Ovary (tissue), 7 donors: ENCODE measurements at regions not wholly inside any gene's neighbourhood (a gene's known extent, or its start where the extent isn't known, plus 50 kb on each side); places are given as distances from the start of the nearest gene placed in this dataset.

Experiments used
- DNase-seq, 5 donors: peaks; one replicate each; pipeline ENCODE4 v3.0.0-alpha.2; 2019 to 2020
- H3K27ac ChIP-seq, 2 donors: fragments of 200-600 bp; one replicate each; pipeline versions ENCODE4 v1.5.1 to v1.8.0; 2019 to 2022
- H3K27me3 ChIP-seq: fragments of 200-600 bp; one replicate; pipeline ENCODE4 v1.8.0; 2022
- H3K36me3 ChIP-seq: fragments of 200-600 bp; sonication (generic); one replicate; pipeline ENCODE4 v1.5.1; 2019
- H3K4me1 ChIP-seq: one replicate; pipeline ENCODE4 v1.8.1; 2013; ENCODE audit warnings: mild to moderate bottlenecking, moderate library complexity; ENCODE audit not compliant: insufficient read depth
- H3K4me3 ChIP-seq: fragments of 200-600 bp; sonication (generic); one replicate; pipeline ENCODE4 v1.5.1; 2017
- H3K9me3 ChIP-seq, 2 donors: fragments of 200-600 bp in 1 of 2; sonication (generic) in 1 of 2; one replicate each; pipeline versions ENCODE4 v1.5.1 to v1.8.1; 2013 to 2019; ENCODE audit warnings: mild to moderate bottlenecking in 1 of 2, moderate library complexity in 1 of 2
- EP300 ChIP-seq: sonication (generic); formaldehyde crosslinking; IDR thresholded peaks from one replicate; pipeline ENCODE4 v1.6.1; 2017; ENCODE audit warnings: antibody characterized with exemption
- POLR2A ChIP-seq: fragments of 450-650 bp; IDR thresholded peaks from one replicate; pipeline ENCODE4 v1.6.1; 2017; ENCODE audit warnings: antibody characterized with exemption, mild to moderate bottlenecking, moderate library complexity
- WGBS, 3 donors: extraction: QIAGEN DNeasy Blood & Tissue Kit in 1 of 3; methylation state at CpG; one replicate each; pipeline versions ENCODE4 v1.1.5 to v1.1.7; 2013 to 2017; 5-methylcytosine and 5-hydroxymethylcytosine counted together
- intact Hi-C, 4 donors: fragments of 100-400 bp; cut with DNase I; formaldehyde crosslinking; loops; one replicate each; pipeline versions ENCODE4 v1.11.0 to v1.15.1; 2022 to 2023
- TF ChIP-seq, protein P1 (sequence below), 3 donors: fragments of 450-650 bp in 2 of 3; fragments of 200-600 bp in 1 of 3; IDR thresholded peaks; one replicate each; pipeline versions ENCODE4 v1.5.1 to v1.8.0; 2016 to 2022; ENCODE audit warnings: antibody characterized with exemption in 3 of 3, mild to moderate bottlenecking in 1 of 3
- donor health status: DM: no; HTN: no; CAD: no; lungs with moderate emphysema.
- donor health status: DM: no; HTN: no; CAD: no.
- donor health status: Bipolar disorder and iron deficiency.
- donor health status: DM: no; HTN: no; CAD: no.
- donor health status: DM: yes; HTN: yes; CAD: no.

DNA sequence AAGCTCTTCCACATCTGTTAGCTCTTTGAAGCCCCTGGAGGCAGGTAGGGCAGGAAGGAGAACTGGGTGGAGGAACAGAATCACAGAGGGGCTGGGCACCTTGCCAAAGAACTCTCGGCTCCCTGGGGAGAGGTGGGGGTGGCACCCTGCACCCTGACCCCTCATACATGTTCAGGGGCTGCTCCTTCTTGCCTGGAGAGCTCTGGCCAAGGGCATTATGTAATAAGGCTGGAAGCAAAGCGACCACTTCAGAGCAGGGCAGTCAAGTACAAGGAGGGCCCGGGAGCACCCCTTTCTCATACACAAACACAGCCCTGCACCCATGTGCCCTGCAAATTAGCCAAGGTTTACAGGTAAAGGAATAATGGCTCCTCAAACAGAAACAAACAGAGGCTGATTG, 351.9 kb upstream of the TSHZ3 start:
- TF ChIP-seq, protein P1, sequence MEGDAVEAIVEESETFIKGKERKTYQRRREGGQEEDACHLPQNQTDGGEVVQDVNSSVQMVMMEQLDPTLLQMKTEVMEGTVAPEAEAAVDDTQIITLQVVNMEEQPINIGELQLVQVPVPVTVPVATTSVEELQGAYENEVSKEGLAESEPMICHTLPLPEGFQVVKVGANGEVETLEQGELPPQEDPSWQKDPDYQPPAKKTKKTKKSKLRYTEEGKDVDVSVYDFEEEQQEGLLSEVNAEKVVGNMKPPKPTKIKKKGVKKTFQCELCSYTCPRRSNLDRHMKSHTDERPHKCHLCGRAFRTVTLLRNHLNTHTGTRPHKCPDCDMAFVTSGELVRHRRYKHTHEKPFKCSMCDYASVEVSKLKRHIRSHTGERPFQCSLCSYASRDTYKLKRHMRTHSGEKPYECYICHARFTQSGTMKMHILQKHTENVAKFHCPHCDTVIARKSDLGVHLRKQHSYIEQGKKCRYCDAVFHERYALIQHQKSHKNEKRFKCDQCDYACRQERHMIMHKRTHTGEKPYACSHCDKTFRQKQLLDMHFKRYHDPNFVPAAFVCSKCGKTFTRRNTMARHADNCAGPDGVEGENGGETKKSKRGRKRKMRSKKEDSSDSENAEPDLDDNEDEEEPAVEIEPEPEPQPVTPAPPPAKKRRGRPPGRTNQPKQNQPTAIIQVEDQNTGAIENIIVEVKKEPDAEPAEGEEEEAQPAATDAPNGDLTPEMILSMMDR (IDR thresholded peaks at IDR 0.05): no peak
- no peak for TF ChIP-seq POLR2A
- no peak for TF ChIP-seq EP300
- no peaks in the 10 kb centered on the region for H3K27me3 ChIP-seq
- no peaks in the 10 kb centered on the region for H3K4me1 ChIP-seq
- DNase-seq: no peak
- intact Hi-C loops: no loop called here
- no peaks in the 10 kb centered on the region for H3K36me3 ChIP-seq
- H3K9me3 ChIP-seq: no peaks in the 10 kb centered on the region
- WGBS, 3 donors: 57 to 67% (median 60%) methylated on average over 3 of the region's 3 CpGs
- no peak overlapping the region for H3K4me3 ChIP-seq
- H3K27ac ChIP-seq: no peak overlapping the region

DNA sequence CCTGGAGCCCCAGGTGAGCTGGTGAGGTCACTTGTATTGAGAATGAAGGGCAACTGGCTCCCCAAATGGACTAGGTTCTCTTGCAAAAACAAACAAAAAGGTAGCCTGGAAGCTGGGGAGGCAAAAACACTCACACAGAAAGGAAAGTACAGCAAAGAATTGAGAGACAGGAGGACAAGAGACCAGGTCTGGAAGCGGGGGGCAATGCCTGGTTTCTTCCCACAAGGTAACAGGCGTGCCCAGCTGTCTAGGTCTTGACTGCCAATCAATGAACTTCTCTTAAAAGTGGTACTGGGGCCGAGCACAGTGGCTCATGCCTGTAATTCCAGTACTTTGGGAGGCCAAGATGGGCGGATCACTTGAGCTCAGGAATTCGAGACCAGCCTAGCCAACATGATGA, 356.4 kb upstream of the TSHZ3 start:
- no peak for DNase-seq
- Histone ChIP-seq H3K9me3 (no peaks in the 10 kb centered on the region), H3K27ac (no peak overlapping the region), H3K27me3 (no peaks in the 10 kb centered on the region), H3K4me1 (no peaks in the 10 kb centered on the region), H3K4me3 (no peak overlapping the region), H3K36me3 (no peaks in the 10 kb centered on the region)
- WGBS, 3 donors: 84 to 94% (median 93%) methylated on average over 5 of the region's 5 CpGs
- intact Hi-C loops: no loop called here
- TF ChIP-seq, protein P1 (IDR thresholded peaks at IDR 0.05): no peak
- TF ChIP-seq POLR2A (no peak), EP300 (no peak)

DNA sequence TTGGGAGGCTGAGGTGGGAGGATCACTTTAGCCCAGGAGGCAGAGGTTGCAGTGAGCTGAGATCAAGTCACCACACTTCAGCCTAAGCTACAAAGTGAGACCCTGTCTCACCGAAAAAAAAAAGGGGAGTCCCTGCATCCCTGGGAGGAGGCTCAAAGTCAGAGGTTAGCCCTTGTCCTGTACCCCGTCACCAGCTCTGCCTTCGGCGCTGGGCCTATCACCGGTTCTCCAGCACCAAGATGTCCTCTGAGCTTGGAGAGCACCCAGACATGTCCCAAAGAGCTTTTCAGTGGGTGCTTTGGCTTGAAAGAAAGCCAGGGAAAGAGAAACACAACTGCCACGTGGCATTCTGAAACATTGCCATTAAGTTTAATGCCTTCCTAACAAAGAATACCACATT, 356.9 kb upstream of the TSHZ3 start:
- 88 to 94% (median 89%) methylated on average over 6 of the region's 6 CpGs for WGBS, 3 donors
- intact Hi-C loops: no loop called here
- no peaks in the 10 kb centered on the region for H3K36me3 ChIP-seq
- TF ChIP-seq, protein P1 (IDR thresholded peaks at IDR 0.05): no peak
- TF ChIP-seq EP300 (no peak), POLR2A (no peak)
- H3K9me3 ChIP-seq: no peaks in the 10 kb centered on the region
- DNase-seq: no peak
- no peaks in the 10 kb centered on the region for H3K4me1 ChIP-seq
- H3K27me3 ChIP-seq: no peaks in the 10 kb centered on the region
- H3K4me3 ChIP-seq: no peak overlapping the region
- H3K27ac ChIP-seq: no peak overlapping the region

DNA sequence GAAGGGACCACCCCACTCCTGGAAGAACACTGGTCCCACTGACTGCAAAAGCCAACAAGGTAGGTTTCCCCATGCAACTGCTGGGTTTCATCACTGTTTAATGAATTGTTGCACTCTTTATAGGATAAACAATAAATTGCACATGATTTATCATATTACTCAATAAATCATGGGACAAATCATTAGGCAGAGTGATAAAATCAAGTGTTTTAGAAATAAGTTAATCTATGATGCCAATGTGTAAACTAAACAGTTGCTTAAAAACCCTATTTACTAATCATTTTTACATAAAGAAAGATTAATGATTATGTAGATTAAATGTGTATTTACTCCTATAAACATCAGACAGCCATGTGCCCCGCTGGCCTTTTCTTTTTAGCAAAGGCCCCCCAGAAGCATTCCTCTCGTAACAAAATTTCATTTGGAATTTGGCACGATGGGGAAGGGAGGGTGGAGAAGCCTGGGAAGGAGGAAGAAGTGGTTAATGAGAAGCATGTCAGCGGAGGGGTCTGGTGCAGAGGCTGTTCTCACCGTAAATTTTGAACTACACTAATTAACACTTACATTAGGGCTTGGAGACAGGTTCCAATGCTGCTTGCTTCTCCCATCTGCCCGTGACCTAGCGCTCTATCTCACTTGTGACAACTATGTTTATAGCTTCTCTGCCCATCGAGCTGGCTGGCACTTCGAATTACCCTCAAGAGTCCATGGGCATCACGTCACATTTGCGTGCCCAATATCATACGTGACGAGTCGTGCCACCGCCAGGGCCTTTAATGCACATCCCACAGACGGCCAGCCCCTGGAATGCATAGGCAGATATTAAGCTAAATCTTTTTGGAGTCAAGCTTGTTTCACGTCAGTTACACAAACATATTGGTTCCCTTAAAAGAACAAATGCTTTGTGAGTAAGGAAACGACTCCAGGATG, 357.7 kb upstream of the TSHZ3 start:
- Histone ChIP-seq H3K27me3 (no peaks in the 10 kb centered on the region), H3K36me3 (no peaks in the 10 kb centered on the region), H3K4me3 (no peak overlapping the region), H3K9me3 (no peaks in the 10 kb centered on the region), H3K27ac (no peak overlapping the region), H3K4me1 (no peaks in the 10 kb centered on the region)
- TF ChIP-seq POLR2A (no peak), EP300 (no peak)
- TF ChIP-seq, protein P1 (IDR thresholded peaks at IDR 0.05): no peak
- 63 to 74% (median 73%) methylated on average over 18 of the region's 18 CpGs for WGBS, 3 donors
- no peak for DNase-seq
- intact Hi-C loops: no loop called here
